ENCODE measurements at regions not wholly inside any gene's neighbourhood (a gene's known extent, or its start where the extent isn't known, plus 50 kb on each side); places are given as distances from the start of the nearest gene placed in this dataset.
"Not testable (repeated sequence)": the region's sequence is repeated elsewhere in the genome, so short reads cannot be mapped to it uniquely, and the experiment has no call there.

DNA sequence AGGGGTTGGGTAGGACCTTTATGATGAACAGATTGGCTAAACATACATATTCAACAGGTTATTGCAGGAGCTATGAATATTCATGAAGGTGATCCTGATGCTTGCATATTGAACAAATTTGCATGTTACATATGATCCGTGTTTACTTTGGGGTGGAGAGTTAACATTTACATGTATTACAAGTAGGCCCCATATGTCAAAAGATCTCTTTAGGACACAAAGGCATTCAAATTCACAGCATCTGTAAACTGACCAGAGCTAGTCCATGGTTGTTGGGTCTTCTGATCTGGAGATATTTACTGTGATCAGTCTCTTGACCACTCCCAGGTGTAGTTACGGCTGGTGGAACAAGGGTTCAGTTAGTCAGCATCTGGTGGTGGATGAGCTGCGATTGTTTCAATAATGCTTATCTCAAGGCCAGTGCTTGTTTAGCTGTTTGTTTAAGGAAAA, 80.4 kb downstream of the PMAIP1 start:
- H3K4me3 Mint-ChIP-seq (ENCODE audit: unreplicated experiment), result no peak overlapping the region
- H3K4me1 Mint-ChIP-seq (ENCODE audit: low read depth), result no peaks in the 10 kb centered on the region
- H3K27me3 Mint-ChIP-seq (ENCODE audit: low read depth), result peaks cover 9% of the 10 kb centered on the region
- TF ChIP-seq, protein P1, sequence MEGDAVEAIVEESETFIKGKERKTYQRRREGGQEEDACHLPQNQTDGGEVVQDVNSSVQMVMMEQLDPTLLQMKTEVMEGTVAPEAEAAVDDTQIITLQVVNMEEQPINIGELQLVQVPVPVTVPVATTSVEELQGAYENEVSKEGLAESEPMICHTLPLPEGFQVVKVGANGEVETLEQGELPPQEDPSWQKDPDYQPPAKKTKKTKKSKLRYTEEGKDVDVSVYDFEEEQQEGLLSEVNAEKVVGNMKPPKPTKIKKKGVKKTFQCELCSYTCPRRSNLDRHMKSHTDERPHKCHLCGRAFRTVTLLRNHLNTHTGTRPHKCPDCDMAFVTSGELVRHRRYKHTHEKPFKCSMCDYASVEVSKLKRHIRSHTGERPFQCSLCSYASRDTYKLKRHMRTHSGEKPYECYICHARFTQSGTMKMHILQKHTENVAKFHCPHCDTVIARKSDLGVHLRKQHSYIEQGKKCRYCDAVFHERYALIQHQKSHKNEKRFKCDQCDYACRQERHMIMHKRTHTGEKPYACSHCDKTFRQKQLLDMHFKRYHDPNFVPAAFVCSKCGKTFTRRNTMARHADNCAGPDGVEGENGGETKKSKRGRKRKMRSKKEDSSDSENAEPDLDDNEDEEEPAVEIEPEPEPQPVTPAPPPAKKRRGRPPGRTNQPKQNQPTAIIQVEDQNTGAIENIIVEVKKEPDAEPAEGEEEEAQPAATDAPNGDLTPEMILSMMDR (IDR thresholded peaks at IDR 0.05), result no peak
- H3K9me3 Mint-ChIP-seq (ENCODE audit: low read depth), result no peaks in the 10 kb centered on the region
- no peaks in the 10 kb centered on the region for H3K36me3 Mint-ChIP-seq (ENCODE audit: low read depth)
- DNase-seq (ENCODE audit: low spot score), result no peak
- H3K27ac Mint-ChIP-seq (ENCODE audit: unreplicated experiment), result no peak overlapping the region

DNA sequence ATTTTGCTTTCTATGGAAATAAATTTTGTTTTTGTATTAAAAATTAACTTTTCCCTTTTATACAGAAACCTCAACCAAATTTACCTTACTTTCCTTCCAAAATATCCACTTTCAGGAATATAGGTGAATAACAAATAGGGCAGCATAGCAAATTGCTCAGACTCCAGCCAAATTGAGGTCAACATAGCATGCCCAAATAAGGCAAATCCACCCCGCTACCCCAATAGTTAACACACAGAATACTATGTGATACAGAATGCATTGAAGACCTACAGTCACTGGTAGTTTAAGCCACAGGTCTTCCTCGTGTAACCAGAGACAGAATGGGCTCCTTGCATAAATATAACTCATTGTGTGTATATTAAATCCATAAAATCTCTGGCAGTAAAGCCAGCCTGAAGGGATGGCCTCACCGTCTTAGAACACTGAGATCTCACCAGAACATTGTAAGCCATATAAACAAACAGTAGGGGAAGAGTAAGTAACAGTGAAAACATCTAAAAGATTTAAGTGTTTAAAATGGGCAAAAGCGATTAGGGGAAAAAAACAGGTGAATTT, 72.2 kb downstream of the PMAIP1 start:
- no peak for DNase-seq (ENCODE audit: low spot score)
- peaks cover 18% of the 10 kb centered on the region for H3K27me3 Mint-ChIP-seq (ENCODE audit: low read depth)
- H3K27ac Mint-ChIP-seq (ENCODE audit: unreplicated experiment), result no peak overlapping the region
- no peaks in the 10 kb centered on the region for H3K36me3 Mint-ChIP-seq (ENCODE audit: low read depth)
- TF ChIP-seq, protein P1 (IDR thresholded peaks at IDR 0.05), result no peak
- no peak overlapping the region for H3K4me3 Mint-ChIP-seq (ENCODE audit: unreplicated experiment)
- no peaks in the 10 kb centered on the region for H3K4me1 Mint-ChIP-seq (ENCODE audit: low read depth)
- H3K9me3 Mint-ChIP-seq (ENCODE audit: low read depth), result no peaks in the 10 kb centered on the region

DNA sequence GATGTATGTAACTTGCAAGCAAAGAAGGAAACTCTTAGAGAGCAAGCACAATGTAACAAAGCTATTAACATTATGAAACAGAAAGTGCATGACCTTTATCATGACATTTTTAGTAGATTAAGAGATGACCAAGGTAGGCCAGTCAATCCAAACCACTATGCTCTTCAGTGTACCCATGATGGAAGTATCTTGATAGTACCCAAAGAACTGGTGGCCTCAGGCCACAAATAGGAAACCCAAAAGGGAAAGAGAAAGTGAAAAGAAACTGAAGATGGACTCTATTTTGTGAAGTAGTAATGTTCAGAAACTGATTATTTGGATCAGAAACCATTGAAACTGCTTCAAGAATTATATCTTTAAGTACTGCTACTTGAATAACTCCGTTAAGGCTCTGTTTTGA, 71.3 kb downstream of the PMAIP1 start:
- peaks cover 20% of the 10 kb centered on the region for H3K27me3 Mint-ChIP-seq (ENCODE audit: low read depth)
- H3K9me3 Mint-ChIP-seq (ENCODE audit: low read depth); H3K4me3 Mint-ChIP-seq (ENCODE audit: unreplicated experiment); H3K27ac Mint-ChIP-seq (ENCODE audit: unreplicated experiment); DNase-seq (ENCODE audit: low spot score); H3K4me1 Mint-ChIP-seq (ENCODE audit: low read depth); H3K36me3 Mint-ChIP-seq (ENCODE audit: low read depth): not testable (repeated sequence)

DNA sequence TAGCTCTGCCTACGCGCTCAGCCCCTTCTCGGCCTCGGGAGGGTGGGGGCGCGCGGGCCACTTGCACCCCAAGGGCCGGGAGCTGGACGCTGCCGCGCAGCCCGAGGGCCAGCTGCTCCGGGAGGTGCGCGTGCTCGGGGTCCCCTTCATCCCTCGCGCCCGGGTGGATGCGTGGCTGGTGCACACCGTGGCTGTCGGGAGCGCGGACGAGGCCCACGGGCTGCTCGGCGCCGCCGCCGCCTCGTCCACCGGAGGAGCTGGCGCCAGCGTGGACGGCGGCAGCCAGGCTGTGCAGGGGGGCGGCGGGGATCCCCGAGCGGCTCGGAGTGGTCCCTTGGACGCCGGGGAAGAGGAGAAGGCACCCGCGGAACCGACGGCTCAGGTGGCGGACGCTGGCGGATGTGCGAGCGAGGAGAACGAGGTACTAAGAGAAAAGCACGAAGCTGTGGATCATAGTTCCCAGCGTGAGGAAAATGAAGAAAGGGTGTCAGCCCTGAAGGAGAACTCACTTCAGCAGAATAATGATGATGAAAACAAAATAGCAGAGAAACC, 69.8 kb downstream of the PMAIP1 start:
- not testable (repeated sequence) for H3K27ac Mint-ChIP-seq (ENCODE audit: unreplicated experiment); H3K4me3 Mint-ChIP-seq (ENCODE audit: unreplicated experiment); DNase-seq (ENCODE audit: low spot score); H3K36me3 Mint-ChIP-seq (ENCODE audit: low read depth); H3K4me1 Mint-ChIP-seq (ENCODE audit: low read depth); H3K9me3 Mint-ChIP-seq (ENCODE audit: low read depth)
- peaks cover 30% of the 10 kb centered on the region for H3K27me3 Mint-ChIP-seq (ENCODE audit: low read depth)

DNA sequence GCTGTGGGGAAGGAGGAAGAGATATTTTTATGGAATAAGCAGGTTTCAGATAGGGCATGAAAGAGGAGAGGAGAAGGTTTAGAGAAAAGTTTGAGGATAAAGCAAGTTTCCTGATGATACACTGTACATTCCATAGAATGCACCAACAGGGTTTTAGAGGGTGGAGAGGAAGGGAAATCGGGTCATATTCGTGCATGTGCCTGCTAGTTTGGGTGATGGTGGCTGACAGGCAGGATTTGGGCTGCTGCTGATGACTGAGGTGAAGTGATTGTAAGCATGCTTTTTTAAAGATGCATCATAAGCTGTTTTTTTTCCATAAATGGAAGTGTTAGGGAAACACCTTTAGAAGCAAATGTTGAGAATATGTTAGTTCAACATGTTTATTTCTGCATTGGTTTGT, 68.8 kb downstream of the PMAIP1 start:
- no peaks in the 10 kb centered on the region for H3K4me1 Mint-ChIP-seq (ENCODE audit: low read depth)
- no peak overlapping the region for H3K4me3 Mint-ChIP-seq (ENCODE audit: unreplicated experiment)
- no peaks in the 10 kb centered on the region for H3K36me3 Mint-ChIP-seq (ENCODE audit: low read depth)
- TF ChIP-seq, protein P1 (IDR thresholded peaks at IDR 0.05), result no peak
- no peak for DNase-seq (ENCODE audit: low spot score)
- H3K27me3 Mint-ChIP-seq (ENCODE audit: low read depth), result peaks cover 27% of the 10 kb centered on the region
- H3K9me3 Mint-ChIP-seq (ENCODE audit: low read depth), result no peaks in the 10 kb centered on the region
- no peak overlapping the region for H3K27ac Mint-ChIP-seq (ENCODE audit: unreplicated experiment)

DNA sequence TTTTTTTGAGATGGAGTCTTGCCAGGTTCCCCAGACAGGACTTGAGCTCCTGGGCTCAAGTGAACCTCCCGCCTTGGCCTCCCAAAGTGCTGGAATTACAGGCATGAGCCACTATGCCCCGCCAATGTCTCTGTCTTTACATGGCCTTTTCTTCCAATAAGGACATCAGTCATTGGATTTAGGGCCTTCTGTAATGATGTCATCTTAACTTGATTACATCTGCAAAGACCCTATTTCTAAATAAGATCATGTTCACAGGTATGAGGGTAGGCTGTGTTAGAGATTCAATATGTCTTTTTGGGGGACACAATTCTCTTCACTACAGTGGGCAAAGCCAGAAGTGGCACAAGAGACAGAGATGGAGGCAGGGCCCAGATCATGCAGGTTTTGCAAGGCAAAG, 68.1 kb downstream of the PMAIP1 start:
- Mint-ChIP-seq H3K27me3 (ENCODE audit: low read depth) (peaks cover 32% of the 10 kb centered on the region), H3K9me3 (ENCODE audit: low read depth) (no peaks in the 10 kb centered on the region), H3K4me3 (ENCODE audit: unreplicated experiment) (no peak overlapping the region), H3K4me1 (ENCODE audit: low read depth) (no peaks in the 10 kb centered on the region), H3K36me3 (ENCODE audit: low read depth) (no peaks in the 10 kb centered on the region), H3K27ac (ENCODE audit: unreplicated experiment) (no peak overlapping the region)
- no peak for DNase-seq (ENCODE audit: low spot score)
- TF ChIP-seq, protein P1 (IDR thresholded peaks at IDR 0.05), result no peak

Measured in chondrocyte (in vitro differentiated cells).